OCI-LY1 (cell line): ENCODE measurements at regions not wholly inside any gene's neighbourhood (a gene's known extent, or its start where the extent isn't known, plus 50 kb on each side); places are given as distances from the start of the nearest gene placed in this dataset.

Experiments used
- CTCF ChIP-seq: fragments of 200-600 bp; sonication (generic), shearing (Covaris generic); IDR thresholded peaks from 2 replicates; pipeline ENCODE4 v1.5.1; 2017; ENCODE audit warnings: mild to moderate bottlenecking, antibody characterized with exemption, low read length, moderate library complexity, mixed read lengths
- EZH2 ChIP-seq: fragments of 200-600 bp; sonication (generic), shearing (Covaris generic); IDR thresholded peaks from 2 replicates; pipeline ENCODE4 v1.8.0; 2017; ENCODE audit warnings: borderline replicate concordance, mixed run types, mild to moderate bottlenecking, antibody characterized with exemption, low read length, moderate library complexity, mixed read lengths

- TF ChIP-seq CTCF (no peak), EZH2 (no peak)
Measured at GRCh38 chr17:77852731-77853130, 105.8 kb upstream of the TNRC6C start.
